Subcutaneous abdominal adipose tissue (tissue), 5 donors: ENCODE measurements at regions not wholly inside any gene's neighbourhood (a gene's known extent, or its start where the extent isn't known, plus 50 kb on each side); places are given as distances from the start of the nearest gene placed in this dataset.

Experiments
- H3K27ac ChIP-seq: one replicate; pipeline ENCODE4 v1.7.0; 2013; ENCODE audit warnings: low read depth, mild to moderate bottlenecking, inconsistent platforms, low read length, moderate library complexity
- H3K27me3 ChIP-seq, 5 donors: one replicate each; pipeline ENCODE4 v1.7.0; 2013; ENCODE audit warnings: low read length in 5 of 5, inconsistent platforms in 1 of 5; ENCODE audit not compliant: control insufficient read depth in 5 of 5, insufficient read depth in 4 of 5
- H3K36me3 ChIP-seq, 5 donors: one replicate each; pipeline ENCODE4 v1.7.0; 2013; ENCODE audit warnings: low read length in 5 of 5; ENCODE audit not compliant: control insufficient read depth in 5 of 5, insufficient read depth in 5 of 5
- H3K4me1 ChIP-seq, 5 donors: one replicate each; pipeline ENCODE4 v1.7.0; 2013; ENCODE audit warnings: low read length in 5 of 5, mild to moderate bottlenecking in 3 of 5, moderate library complexity in 1 of 5; ENCODE audit not compliant: control insufficient read depth in 5 of 5, insufficient read depth in 5 of 5
- H3K4me3 ChIP-seq, 5 donors: one replicate each; pipeline ENCODE4 v1.7.0; 2013; ENCODE audit warnings: low read length in 5 of 5, low read depth in 1 of 5
- H3K9ac ChIP-seq, 5 donors: one replicate each; pipeline ENCODE4 v1.7.0; 2013; ENCODE audit warnings: low read length in 5 of 5, mild to moderate bottlenecking in 4 of 5, moderate library complexity in 3 of 5
- H3K9me3 ChIP-seq, 5 donors: one replicate each; pipeline ENCODE4 v1.7.0; 2013; ENCODE audit warnings: low read length in 5 of 5; ENCODE audit not compliant: control insufficient read depth in 5 of 5
- donor health status: healthy.
- donor health status: healthy.
- donor health status: healthy.
- donor health status: healthy.
- donor health status: healthy.

GRCh38 chr5:60230456-60230855 is 336.9 kb upstream of the PDE4D start:
- H3K4me1 ChIP-seq = peaks cover 0 to 27% (median 9%) of the 10 kb centered on the region in 5 donors
- peak overlapping the region; percentile 26 for H3K27ac ChIP-seq
- H3K9me3 ChIP-seq = no peaks in the 10 kb centered on the region
- no peaks in the 10 kb centered on the region for H3K36me3 ChIP-seq
- no peak overlapping the region for H3K9ac ChIP-seq
- H3K4me3 ChIP-seq = no peak overlapping the region
- no peaks in the 10 kb centered on the region for H3K27me3 ChIP-seq

GRCh38 chr5:60229691-60230185 is 336.2 kb upstream of the PDE4D start:
- Histone ChIP-seq H3K9me3 (no peaks in the 10 kb centered on the region), H3K9ac (no peak overlapping the region), H3K4me1 (peaks cover 0 to 27% (median 9%) of the 10 kb centered on the region in 5 donors), H3K27ac (peak overlapping the region; percentile 26), H3K36me3 (no peaks in the 10 kb centered on the region), H3K27me3 (no peaks in the 10 kb centered on the region), H3K4me3 (no peak overlapping the region)

GRCh38 chr5:60228676-60229075 is 335.1 kb upstream of the PDE4D start:
- H3K9ac ChIP-seq = no peak overlapping the region
- H3K27ac ChIP-seq = no peak overlapping the region
- no peaks in the 10 kb centered on the region for H3K36me3 ChIP-seq
- no peak overlapping the region for H3K4me3 ChIP-seq
- no peaks in the 10 kb centered on the region for H3K27me3 ChIP-seq
- H3K9me3 ChIP-seq = no peaks in the 10 kb centered on the region
- peaks cover 0 to 27% (median 9%) of the 10 kb centered on the region in 5 donors for H3K4me1 ChIP-seq

GRCh38 chr5:60226128-60226527 is 332.6 kb upstream of the PDE4D start:
- no peak overlapping the region for H3K4me3 ChIP-seq
- H3K9ac ChIP-seq = no peak overlapping the region
- H3K4me1 ChIP-seq = peaks cover 0 to 14% (median 3%) of the 10 kb centered on the region in 5 donors
- H3K27me3 ChIP-seq = no peaks in the 10 kb centered on the region
- H3K9me3 ChIP-seq = no peaks in the 10 kb centered on the region
- H3K27ac ChIP-seq = no peak overlapping the region
- no peaks in the 10 kb centered on the region for H3K36me3 ChIP-seq

GRCh38 chr5:60223342-60223741 is 329.8 kb upstream of the PDE4D start:
- H3K36me3 ChIP-seq = no peaks in the 10 kb centered on the region
- H3K27ac ChIP-seq = no peak overlapping the region
- no peaks in the 10 kb centered on the region for H3K9me3 ChIP-seq
- no peak overlapping the region for H3K4me3 ChIP-seq
- H3K9ac ChIP-seq = no peak overlapping the region
- H3K4me1 ChIP-seq = no peaks in the 10 kb centered on the region
- no peaks in the 10 kb centered on the region for H3K27me3 ChIP-seq

GRCh38 chr5:60219921-60220320 is 326.4 kb upstream of the PDE4D start:
- no peaks in the 10 kb centered on the region for H3K4me1 ChIP-seq
- H3K9me3 ChIP-seq = peaks cover 0 to 2% (median 0%) of the 10 kb centered on the region in 5 donors
- H3K9ac ChIP-seq = no peak overlapping the region
- H3K4me3 ChIP-seq = no peak overlapping the region
- no peak overlapping the region for H3K27ac ChIP-seq
- H3K36me3 ChIP-seq = no peaks in the 10 kb centered on the region
- no peaks in the 10 kb centered on the region for H3K27me3 ChIP-seq

GRCh38 chr5:60210810-60211209 is 317.3 kb upstream of the PDE4D start:
- no peaks in the 10 kb centered on the region for H3K36me3 ChIP-seq
- H3K4me1 ChIP-seq = peaks cover 0 to 14% (median 11%) of the 10 kb centered on the region in 5 donors
- no peaks in the 10 kb centered on the region for H3K9me3 ChIP-seq
- H3K4me3 ChIP-seq = peak overlapping the region in 1 of 5 donors; percentile 27
- H3K9ac ChIP-seq = no peak overlapping the region
- H3K27me3 ChIP-seq = no peaks in the 10 kb centered on the region
- no peak overlapping the region for H3K27ac ChIP-seq

GRCh38 chr5:60209146-60209840 is 315.8 kb upstream of the PDE4D start:
- no peaks in the 10 kb centered on the region for H3K9me3 ChIP-seq
- peak overlapping the region in 1 of 5 donors; percentile 6 for H3K9ac ChIP-seq
- H3K4me1 ChIP-seq = peaks cover 0 to 14% (median 11%) of the 10 kb centered on the region in 5 donors
- no peaks in the 10 kb centered on the region for H3K36me3 ChIP-seq
- H3K27ac ChIP-seq = no peak overlapping the region
- no peak overlapping the region for H3K4me3 ChIP-seq
- no peaks in the 10 kb centered on the region for H3K27me3 ChIP-seq

GRCh38 chr5:60208716-60209115 is 315.2 kb upstream of the PDE4D start:
- Histone ChIP-seq H3K9ac (peak overlapping the region in 1 of 5 donors; percentile 6), H3K4me1 (peaks cover 0 to 14% (median 11%) of the 10 kb centered on the region in 5 donors), H3K27ac (no peak overlapping the region), H3K4me3 (no peak overlapping the region), H3K36me3 (no peaks in the 10 kb centered on the region), H3K27me3 (no peaks in the 10 kb centered on the region), H3K9me3 (no peaks in the 10 kb centered on the region)

GRCh38 chr5:60207040-60207439 is 313.5 kb upstream of the PDE4D start:
- no peak overlapping the region for H3K9ac ChIP-seq
- no peak overlapping the region for H3K4me3 ChIP-seq
- no peaks in the 10 kb centered on the region for H3K27me3 ChIP-seq
- peaks cover 0 to 14% (median 11%) of the 10 kb centered on the region in 5 donors for H3K4me1 ChIP-seq
- no peaks in the 10 kb centered on the region for H3K9me3 ChIP-seq
- no peaks in the 10 kb centered on the region for H3K36me3 ChIP-seq
- no peak overlapping the region for H3K27ac ChIP-seq
